Stimulated activated CD4-positive, alpha-beta T cell treated with anti-CD3 and anti-CD28 coated beads, Interleukin-4, amount 100 ng/mL, for 4 hours (primary cell): ENCODE measurements at regions not wholly inside any gene's neighbourhood (a gene's known extent, or its start where the extent isn't known, plus 50 kb on each side); places are given as distances from the start of the nearest gene placed in this dataset.

ENCODE experiments used
- DNase-seq, 2 experiments: peaks; one replicate each; pipeline ENCODE4 v3.0.0-alpha.2; 2020

- DNase-seq: no peak
These were observed 335.6 kb upstream of the SALL3 start for GRCh38 chr18:78643981-78644380.

- no peak for DNase-seq
These were observed 334.4 kb upstream of the SALL3 start for GRCh38 chr18:78645216-78645615.

GRCh38 chr18:78647018-78647417 is 332.6 kb upstream of the SALL3 start:
- DNase-seq: no peak

GRCh38 chr18:78649421-78649820 is 330.2 kb upstream of the SALL3 start:
- DNase-seq: no peak

GRCh38 chr18:78650926-78651325 is 328.7 kb upstream of the SALL3 start:
- no peak for DNase-seq

GRCh38 chr18:78652001-78652545 is 327.5 kb upstream of the SALL3 start:
- DNase-seq: no peak

- DNase-seq: no peak
These were observed 323.7 kb upstream of the SALL3 start for GRCh38 chr18:78655921-78656320.

- no peak for DNase-seq
These were observed 323.2 kb upstream of the SALL3 start for GRCh38 chr18:78656346-78656925.

- DNase-seq: no peak
These were observed 321.1 kb upstream of the SALL3 start for GRCh38 chr18:78658531-78658930.

GRCh38 chr18:78659057-78659456 is 320.6 kb upstream of the SALL3 start:
- no peak for DNase-seq

- no peak for DNase-seq
These were observed 319.9 kb upstream of the SALL3 start for GRCh38 chr18:78659748-78660147.

- no peak for DNase-seq
These were observed 319.3 kb upstream of the SALL3 start for GRCh38 chr18:78660311-78660710.

- DNase-seq: no peak
These were observed 318.3 kb upstream of the SALL3 start for GRCh38 chr18:78661316-78661715.

- DNase-seq: no peak
These were observed 316.7 kb upstream of the SALL3 start for GRCh38 chr18:78662879-78663278.

GRCh38 chr18:78664048-78664447 is 315.6 kb upstream of the SALL3 start:
- DNase-seq: no peak

- no peak for DNase-seq
These were observed 314.8 kb upstream of the SALL3 start for GRCh38 chr18:78664848-78665247.

- DNase-seq: no peak
These were observed 314.0 kb upstream of the SALL3 start for GRCh38 chr18:78665644-78666043.

GRCh38 chr18:78666666-78667335 is 312.8 kb upstream of the SALL3 start:
- no peak for DNase-seq

GRCh38 chr18:78670778-78671391 is 308.7 kb upstream of the SALL3 start:
- no peak for DNase-seq

- no peak for DNase-seq
These were observed 308.1 kb upstream of the SALL3 start for GRCh38 chr18:78671551-78671950.

GRCh38 chr18:78672862-78673446 is 306.7 kb upstream of the SALL3 start:
- no peak for DNase-seq

GRCh38 chr18:78673516-78674321 is 305.9 kb upstream of the SALL3 start:
- DNase-seq: no peak

- DNase-seq: no peak
These were observed 304.4 kb upstream of the SALL3 start for GRCh38 chr18:78675231-78675630.
